ENCODE measurements at regions not wholly inside any gene's neighbourhood (a gene's known extent, or its start where the extent isn't known, plus 50 kb on each side); places are given as distances from the start of the nearest gene placed in this dataset.

DNA sequence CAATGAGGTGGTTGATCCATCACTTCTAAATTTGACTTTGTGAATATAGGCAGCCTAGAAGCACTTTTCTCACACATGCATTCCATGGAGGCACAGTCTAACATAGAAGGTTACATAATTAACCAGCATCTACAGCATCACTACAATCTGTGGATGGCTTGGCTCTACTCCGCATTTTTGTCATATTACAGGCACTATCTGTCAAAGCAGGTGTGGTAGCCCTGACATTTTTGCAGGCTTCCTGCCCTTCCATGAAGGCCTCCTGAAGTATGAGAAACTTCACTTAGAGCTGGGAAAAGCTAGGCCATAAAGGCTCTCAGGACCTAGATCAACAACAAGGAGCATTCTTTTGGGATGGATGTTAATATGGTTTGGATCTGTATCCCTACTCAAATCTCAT is 378.0 kb downstream of the ANXA1 start:
- TF ChIP-seq, protein P1, sequence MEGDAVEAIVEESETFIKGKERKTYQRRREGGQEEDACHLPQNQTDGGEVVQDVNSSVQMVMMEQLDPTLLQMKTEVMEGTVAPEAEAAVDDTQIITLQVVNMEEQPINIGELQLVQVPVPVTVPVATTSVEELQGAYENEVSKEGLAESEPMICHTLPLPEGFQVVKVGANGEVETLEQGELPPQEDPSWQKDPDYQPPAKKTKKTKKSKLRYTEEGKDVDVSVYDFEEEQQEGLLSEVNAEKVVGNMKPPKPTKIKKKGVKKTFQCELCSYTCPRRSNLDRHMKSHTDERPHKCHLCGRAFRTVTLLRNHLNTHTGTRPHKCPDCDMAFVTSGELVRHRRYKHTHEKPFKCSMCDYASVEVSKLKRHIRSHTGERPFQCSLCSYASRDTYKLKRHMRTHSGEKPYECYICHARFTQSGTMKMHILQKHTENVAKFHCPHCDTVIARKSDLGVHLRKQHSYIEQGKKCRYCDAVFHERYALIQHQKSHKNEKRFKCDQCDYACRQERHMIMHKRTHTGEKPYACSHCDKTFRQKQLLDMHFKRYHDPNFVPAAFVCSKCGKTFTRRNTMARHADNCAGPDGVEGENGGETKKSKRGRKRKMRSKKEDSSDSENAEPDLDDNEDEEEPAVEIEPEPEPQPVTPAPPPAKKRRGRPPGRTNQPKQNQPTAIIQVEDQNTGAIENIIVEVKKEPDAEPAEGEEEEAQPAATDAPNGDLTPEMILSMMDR (IDR thresholded peaks at IDR 0.05; ENCODE audit: borderline replicate concordance, extremely low read depth, low read length, poor library complexity, severe bottlenecking), result no peak
- no peak for TF ChIP-seq EZH2 (IDR thresholded peaks at IDR 0.05; ENCODE audit: borderline replicate concordance, low read depth, low read length, severe bottlenecking)
